ENCODE measurements at regions not wholly inside any gene's neighbourhood (a gene's known extent, or its start where the extent isn't known, plus 50 kb on each side); places are given as distances from the start of the nearest gene placed in this dataset.
"Not testable (repeated sequence)": the region's sequence is repeated elsewhere in the genome, so short reads cannot be mapped to it uniquely, and the experiment has no call there.

GRCh38 chr5:99032234-99033013 lies 103.6 kb upstream of the CHD1 start:
- TF ChIP-seq CTCF (conservative IDR thresholded peaks at IDR 0.05; ENCODE audit: control insufficient read depth, insufficient read depth, low read depth, low read length) = peak; percentile 91
- DNase-seq (ENCODE audit: low read depth) = peak; percentile 86
- no peak overlapping the region for H3K4me3 ChIP-seq (ENCODE audit: control insufficient read depth, low read depth, low read length)

GRCh38 chr5:99030906-99031440 lies 102.2 kb upstream of the CHD1 start:
- peak; percentile 24 for DNase-seq (ENCODE audit: low read depth)
- no peak for TF ChIP-seq CTCF (conservative IDR thresholded peaks at IDR 0.05; ENCODE audit: control insufficient read depth, insufficient read depth, low read depth, low read length)
- H3K4me3 ChIP-seq (ENCODE audit: control insufficient read depth, low read depth, low read length) = no peak overlapping the region

- TF ChIP-seq CTCF (conservative IDR thresholded peaks at IDR 0.05; ENCODE audit: control insufficient read depth, insufficient read depth, low read depth, low read length) = no peak
- H3K4me3 ChIP-seq (ENCODE audit: control insufficient read depth, low read depth, low read length) = no peak overlapping the region
These were observed 100.4 kb upstream of the CHD1 start for GRCh38 chr5:99029172-99029571.

GRCh38 chr5:99028170-99028569 lies 99.4 kb upstream of the CHD1 start:
- DNase-seq (ENCODE audit: low read depth); H3K4me3 ChIP-seq (ENCODE audit: control insufficient read depth, low read depth, low read length): not testable (repeated sequence)

More at GRCh38 chr5:99029172-99029571, 100.4 kb upstream of the CHD1 start:
- DNase-seq (ENCODE audit: low read depth) = no peak

- no peak for DNase-seq (ENCODE audit: low read depth)
- TF ChIP-seq CTCF (conservative IDR thresholded peaks at IDR 0.05; ENCODE audit: control insufficient read depth, insufficient read depth, low read depth, low read length) = no peak
- H3K4me3 ChIP-seq (ENCODE audit: control insufficient read depth, low read depth, low read length) = no peak overlapping the region
These were observed 96.7 kb upstream of the CHD1 start for GRCh38 chr5:99025298-99026045.

GRCh38 chr5:99023330-99023729 lies 94.5 kb upstream of the CHD1 start:
- H3K4me3 ChIP-seq (ENCODE audit: control insufficient read depth, low read depth, low read length) = no peak overlapping the region
- no peak for DNase-seq (ENCODE audit: low read depth)
- no peak for TF ChIP-seq CTCF (conservative IDR thresholded peaks at IDR 0.05; ENCODE audit: control insufficient read depth, insufficient read depth, low read depth, low read length)

GRCh38 chr5:99022250-99022649 lies 93.4 kb upstream of the CHD1 start:
- TF ChIP-seq CTCF (conservative IDR thresholded peaks at IDR 0.05; ENCODE audit: control insufficient read depth, insufficient read depth, low read depth, low read length) = no peak
- no peak for DNase-seq (ENCODE audit: low read depth)
- no peak overlapping the region for H3K4me3 ChIP-seq (ENCODE audit: control insufficient read depth, low read depth, low read length)

All from fibroblast of mammary gland (primary cell).